ENCODE measurements at regions not wholly inside any gene's neighbourhood (a gene's known extent, or its start where the extent isn't known, plus 50 kb on each side); places are given as distances from the start of the nearest gene placed in this dataset.

DNA sequence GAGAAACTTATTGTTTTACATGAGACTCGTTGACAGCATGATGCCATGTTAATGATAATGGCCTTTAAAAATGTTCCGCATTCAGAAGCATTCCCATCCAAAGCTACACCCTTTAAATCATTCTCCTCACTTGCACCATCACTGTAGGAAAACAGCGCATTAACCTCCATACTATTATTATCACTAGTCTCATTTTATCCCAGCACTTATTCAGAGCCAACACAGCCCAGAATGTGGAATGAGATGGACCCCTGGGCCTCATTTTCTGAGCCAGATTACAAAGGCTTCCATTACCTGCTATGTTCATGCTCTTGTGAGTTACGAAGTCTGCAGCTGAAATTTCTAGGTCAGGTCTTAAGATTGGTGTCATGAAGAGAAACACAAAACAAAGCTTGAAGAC is 159.4 kb downstream of the HS3ST3A1 start:
- Histone ChIP-seq H3K27me3 (ENCODE audit: control insufficient read depth, insufficient read depth, low read length, poor library complexity, severe bottlenecking) (no peaks in the 10 kb centered on the region), H3K4me3 (ENCODE audit: low read length) (no peak overlapping the region), H3K36me3 (ENCODE audit: control insufficient read depth, insufficient read depth, low read length) (no peaks in the 10 kb centered on the region), H3K9ac (ENCODE audit: extremely low read depth, low read length, poor library complexity, severe bottlenecking) (no peak overlapping the region), H3K9me3 (ENCODE audit: control insufficient read depth, low read length) (no peaks in the 10 kb centered on the region), H3K4me1 (ENCODE audit: control insufficient read depth, insufficient read depth, low read length) (no peaks in the 10 kb centered on the region), H3K27ac (ENCODE audit: low read depth, low read length) (no peak overlapping the region)
- peaks cover 3% of the 10 kb centered on the region for H3K4me1 Mint-ChIP-seq
- no peak overlapping the region for H3K27ac Mint-ChIP-seq
- 82 to 86% methylated on average over 4 of the region's 4 CpGs for whole genome bisulfite sequencing, 2 experiments (ENCODE audit: insufficient coverage in 1 of 2, insufficient read length in 1 of 2)
- no peaks in the 10 kb centered on the region for H3K27me3 Mint-ChIP-seq (ENCODE audit: insufficient read depth)
- H3K36me3 Mint-ChIP-seq (ENCODE audit: low read depth), result no peaks in the 10 kb centered on the region
- no peaks in the 10 kb centered on the region for H3K9me3 Mint-ChIP-seq
- no peak for TF ChIP-seq CTCF (conservative IDR thresholded peaks at IDR 0.05)
- H3K4me3 Mint-ChIP-seq, result no peak overlapping the region
- no peak for DNase-seq

- Mint-ChIP-seq H3K9me3 (no peaks in the 10 kb centered on the region), H3K4me1 (peaks cover 3% of the 10 kb centered on the region), H3K4me3 (no peak overlapping the region), H3K27me3 (ENCODE audit: insufficient read depth) (no peaks in the 10 kb centered on the region), H3K36me3 (ENCODE audit: low read depth) (no peaks in the 10 kb centered on the region), H3K27ac (no peak overlapping the region)
- Histone ChIP-seq H3K36me3 (ENCODE audit: control insufficient read depth, insufficient read depth, low read length) (no peaks in the 10 kb centered on the region), H3K9ac (ENCODE audit: extremely low read depth, low read length, poor library complexity, severe bottlenecking) (no peak overlapping the region), H3K27ac (ENCODE audit: low read depth, low read length) (no peak overlapping the region), H3K4me3 (ENCODE audit: low read length) (no peak overlapping the region), H3K27me3 (ENCODE audit: control insufficient read depth, insufficient read depth, low read length, poor library complexity, severe bottlenecking) (no peaks in the 10 kb centered on the region), H3K4me1 (ENCODE audit: control insufficient read depth, insufficient read depth, low read length) (no peaks in the 10 kb centered on the region), H3K9me3 (ENCODE audit: control insufficient read depth, low read length) (no peaks in the 10 kb centered on the region)
- no peak for DNase-seq
- no peak for TF ChIP-seq CTCF (conservative IDR thresholded peaks at IDR 0.05)
- 80% methylated on average over 1 of the region's 1 CpG; no CpG with 5 or more reads in 1 of the 2 experiments for WGBS, 2 experiments (ENCODE audit: insufficient coverage in 1 of 2, insufficient read length in 1 of 2)
Observed at GRCh38 chr17:13441873-13442272, 159.9 kb downstream of the HS3ST3A1 start.

GRCh38 chr17:13437966-13438779 is 163.6 kb downstream of the HS3ST3A1 start:
- no peaks in the 10 kb centered on the region for H3K27me3 ChIP-seq (ENCODE audit: control insufficient read depth, insufficient read depth, low read length, poor library complexity, severe bottlenecking)
- Mint-ChIP-seq H3K4me3 (no peak overlapping the region), H3K9me3 (no peaks in the 10 kb centered on the region), H3K27me3 (ENCODE audit: insufficient read depth) (no peaks in the 10 kb centered on the region), H3K36me3 (ENCODE audit: low read depth) (no peaks in the 10 kb centered on the region), H3K4me1 (peaks cover 3% of the 10 kb centered on the region), H3K27ac (no peak overlapping the region)
- H3K36me3 ChIP-seq (ENCODE audit: control insufficient read depth, insufficient read depth, low read length), result no peaks in the 10 kb centered on the region
- WGBS, 2 experiments (ENCODE audit: insufficient coverage in 1 of 2, insufficient read length in 1 of 2), result 93% methylated on average over 9 to 17 of the region's 17 CpGs
- H3K27ac ChIP-seq (ENCODE audit: low read depth, low read length), result no peak overlapping the region
- no peak for DNase-seq
- no peak for TF ChIP-seq CTCF (conservative IDR thresholded peaks at IDR 0.05)
- H3K4me3 ChIP-seq (ENCODE audit: low read length), result no peak overlapping the region
- no peaks in the 10 kb centered on the region for H3K9me3 ChIP-seq (ENCODE audit: control insufficient read depth, low read length)
- no peaks in the 10 kb centered on the region for H3K4me1 ChIP-seq (ENCODE audit: control insufficient read depth, insufficient read depth, low read length)
- no peak overlapping the region for H3K9ac ChIP-seq (ENCODE audit: extremely low read depth, low read length, poor library complexity, severe bottlenecking)
